ENCODE measurements at regions not wholly inside any gene's neighbourhood (a gene's known extent, or its start where the extent isn't known, plus 50 kb on each side); places are given as distances from the start of the nearest gene placed in this dataset.

GRCh38 chr18:68623342-68623741 is 91.6 kb downstream of the TMX3 start:
- Histone ChIP-seq H3K36me3 (ENCODE audit: control insufficient read depth, insufficient read depth, low read length) (no peaks in the 10 kb centered on the region), H3K4me3 (ENCODE audit: extremely low read depth, insufficient read depth, low read length, poor library complexity, severe bottlenecking) (no peak overlapping the region), H3K9me3 (ENCODE audit: control insufficient read depth, low read length) (no peaks in the 10 kb centered on the region), H3K4me1 (ENCODE audit: control insufficient read depth, insufficient read depth, low read length, poor library complexity, severe bottlenecking) (no peaks in the 10 kb centered on the region), H3K27ac (ENCODE audit: low read depth, low read length, severe bottlenecking) (no peak overlapping the region)
- WGBS, 2 experiments (ENCODE audit: insufficient coverage in 2 of 2), result 8% methylated on average over 1 of the region's 3 CpGs; no CpG with 5 or more reads in 1 of the 2 experiments

DNA sequence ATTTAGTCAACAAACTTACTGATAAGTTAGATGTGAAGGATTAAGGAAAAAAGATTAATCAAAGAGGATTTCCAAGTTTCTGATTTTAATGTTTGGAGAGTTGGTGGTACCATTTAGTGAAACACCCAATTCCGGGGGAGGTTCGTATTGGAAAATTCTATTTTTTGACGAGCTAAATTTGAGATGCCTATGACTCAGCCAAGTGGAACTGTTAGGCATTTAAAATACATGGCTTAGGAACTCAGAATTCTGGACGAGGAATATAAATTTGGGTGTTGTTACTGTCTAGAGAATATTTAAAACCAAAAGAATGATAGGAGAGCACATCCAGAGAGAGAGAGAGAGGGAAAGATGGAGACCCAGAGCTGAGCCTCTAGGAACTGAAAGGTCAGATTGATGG is 103.6 kb downstream of the TMX3 start:
- WGBS, 2 experiments (ENCODE audit: insufficient coverage in 2 of 2), result 90 to 95% methylated on average over 4 of the region's 4 CpGs
- Histone ChIP-seq H3K27ac (ENCODE audit: low read depth, low read length, severe bottlenecking) (no peak overlapping the region), H3K4me3 (ENCODE audit: extremely low read depth, insufficient read depth, low read length, poor library complexity, severe bottlenecking) (no peak overlapping the region), H3K36me3 (ENCODE audit: control insufficient read depth, insufficient read depth, low read length) (no peaks in the 10 kb centered on the region), H3K4me1 (ENCODE audit: control insufficient read depth, insufficient read depth, low read length, poor library complexity, severe bottlenecking) (no peaks in the 10 kb centered on the region), H3K9me3 (ENCODE audit: control insufficient read depth, low read length) (no peaks in the 10 kb centered on the region)

DNA sequence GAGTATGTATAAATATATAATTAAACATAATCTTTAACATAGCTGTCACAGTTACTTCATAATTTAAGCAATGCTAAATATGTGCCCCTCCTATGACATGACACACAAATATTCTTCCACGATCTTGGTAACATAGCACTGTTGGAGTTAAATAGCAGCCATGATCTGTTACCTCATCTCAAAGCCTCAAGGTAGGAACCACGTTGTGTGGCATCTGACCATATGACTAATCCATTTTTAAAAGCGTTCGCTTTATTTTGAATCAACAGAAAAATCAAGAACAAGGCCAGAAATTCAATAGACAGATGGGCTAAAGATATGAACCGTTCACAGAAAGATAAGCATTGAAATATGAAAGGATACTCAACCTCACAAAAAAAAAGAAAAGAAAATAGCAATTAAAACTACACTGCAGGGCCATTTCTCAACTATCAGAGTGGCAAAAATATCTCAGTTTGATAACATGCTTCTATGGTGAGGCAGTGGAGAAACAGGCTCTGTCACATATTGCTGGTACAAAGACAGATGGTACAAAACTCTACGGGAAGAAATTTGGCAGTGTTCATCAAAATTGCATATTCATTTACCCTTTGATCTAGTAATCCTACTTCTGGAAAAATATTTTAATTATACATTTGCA is 105.9 kb downstream of the TMX3 start:
- Histone ChIP-seq H3K9me3 (ENCODE audit: control insufficient read depth, low read length) (no peaks in the 10 kb centered on the region), H3K27ac (ENCODE audit: low read depth, low read length, severe bottlenecking) (no peak overlapping the region), H3K4me3 (ENCODE audit: extremely low read depth, insufficient read depth, low read length, poor library complexity, severe bottlenecking) (no peak overlapping the region), H3K36me3 (ENCODE audit: control insufficient read depth, insufficient read depth, low read length) (no peaks in the 10 kb centered on the region), H3K4me1 (ENCODE audit: control insufficient read depth, insufficient read depth, low read length, poor library complexity, severe bottlenecking) (no peaks in the 10 kb centered on the region)
- WGBS, 2 experiments (ENCODE audit: insufficient coverage in 2 of 2), result 98 to 100% methylated on average over 1 to 4 of the region's 6 CpGs

DNA sequence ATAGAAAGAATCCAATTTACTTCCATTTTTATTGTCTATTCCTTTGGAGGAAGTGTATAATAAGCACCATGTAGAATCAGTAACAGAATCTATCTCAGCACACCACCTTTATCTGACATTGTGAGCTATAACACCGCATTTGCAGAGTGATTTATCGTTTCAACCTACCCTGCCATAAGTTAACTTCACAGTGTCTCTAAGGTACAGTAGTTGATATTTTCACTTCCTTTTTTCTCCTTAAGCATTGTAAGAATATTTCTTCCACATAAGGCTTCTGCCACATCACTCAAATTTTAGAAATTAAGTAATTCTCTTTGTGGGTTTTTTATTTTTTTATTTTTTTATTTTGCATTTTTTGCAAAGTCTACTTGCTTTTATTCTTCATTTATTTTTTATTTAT is 107.1 kb downstream of the TMX3 start:
- H3K27ac ChIP-seq (ENCODE audit: low read depth, low read length, severe bottlenecking), result no peak overlapping the region
- H3K36me3 ChIP-seq (ENCODE audit: control insufficient read depth, insufficient read depth, low read length), result no peaks in the 10 kb centered on the region
- no CpG with 5 or more reads among the region's 2 CpGs for WGBS, 2 experiments (ENCODE audit: insufficient coverage in 2 of 2)

GRCh38 chr18:68604256-68604655 is 110.7 kb downstream of the TMX3 start:
- Histone ChIP-seq H3K36me3 (ENCODE audit: control insufficient read depth, insufficient read depth, low read length) (no peaks in the 10 kb centered on the region), H3K4me1 (ENCODE audit: control insufficient read depth, insufficient read depth, low read length, poor library complexity, severe bottlenecking) (no peaks in the 10 kb centered on the region), H3K4me3 (ENCODE audit: extremely low read depth, insufficient read depth, low read length, poor library complexity, severe bottlenecking) (no peak overlapping the region), H3K27ac (ENCODE audit: low read depth, low read length, severe bottlenecking) (no peak overlapping the region), H3K9me3 (ENCODE audit: control insufficient read depth, low read length) (no peaks in the 10 kb centered on the region)
- WGBS, 2 experiments (ENCODE audit: insufficient coverage in 2 of 2), result 79% methylated on average over 1 of the region's 1 CpG; no CpG with 5 or more reads in 1 of the 2 experiments

More for the DNA sequence above, 107.1 kb downstream of the TMX3 start:
- H3K4me3 ChIP-seq (ENCODE audit: extremely low read depth, insufficient read depth, low read length, poor library complexity, severe bottlenecking), result no peak overlapping the region
- no peaks in the 10 kb centered on the region for H3K9me3 ChIP-seq (ENCODE audit: control insufficient read depth, low read length)
- no peaks in the 10 kb centered on the region for H3K4me1 ChIP-seq (ENCODE audit: control insufficient read depth, insufficient read depth, low read length, poor library complexity, severe bottlenecking)

GRCh38 chr18:68596016-68596415 is 118.9 kb downstream of the TMX3 start:
- no peaks in the 10 kb centered on the region for H3K4me1 ChIP-seq (ENCODE audit: control insufficient read depth, insufficient read depth, low read length, poor library complexity, severe bottlenecking)
- H3K9me3 ChIP-seq (ENCODE audit: control insufficient read depth, low read length), result no peaks in the 10 kb centered on the region
- H3K27ac ChIP-seq (ENCODE audit: low read depth, low read length, severe bottlenecking), result no peak overlapping the region
- no peaks in the 10 kb centered on the region for H3K36me3 ChIP-seq (ENCODE audit: control insufficient read depth, insufficient read depth, low read length)
- H3K4me3 ChIP-seq (ENCODE audit: extremely low read depth, insufficient read depth, low read length, poor library complexity, severe bottlenecking), result no peak overlapping the region
- no CpG with 5 or more reads among the region's 2 CpGs for WGBS, 2 experiments (ENCODE audit: insufficient coverage in 2 of 2)

DNA sequence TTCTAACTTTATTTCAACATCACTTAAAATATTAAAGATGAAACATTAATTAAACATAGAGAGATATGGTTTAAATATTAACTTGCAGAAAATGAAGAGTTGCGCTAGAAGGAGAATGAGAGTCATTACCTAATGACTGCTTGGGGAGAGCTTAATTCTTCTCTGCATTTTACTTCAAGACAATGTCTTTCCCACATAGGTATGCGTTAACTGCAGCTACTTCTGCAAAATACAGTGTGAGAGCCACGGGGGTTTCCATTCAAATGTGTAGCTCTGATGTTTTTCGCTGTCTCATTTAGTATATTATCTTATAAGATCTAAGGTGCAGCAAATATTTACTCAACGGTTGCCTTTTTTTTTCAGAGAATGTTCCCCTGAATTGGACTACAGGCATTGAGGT is 126.7 kb downstream of the TMX3 start:
- Histone ChIP-seq H3K4me1 (ENCODE audit: control insufficient read depth, insufficient read depth, low read length, poor library complexity, severe bottlenecking) (no peaks in the 10 kb centered on the region), H3K4me3 (ENCODE audit: extremely low read depth, insufficient read depth, low read length, poor library complexity, severe bottlenecking) (no peak overlapping the region), H3K9me3 (ENCODE audit: control insufficient read depth, low read length) (no peaks in the 10 kb centered on the region), H3K27ac (ENCODE audit: low read depth, low read length, severe bottlenecking) (no peak overlapping the region), H3K36me3 (ENCODE audit: control insufficient read depth, insufficient read depth, low read length) (no peaks in the 10 kb centered on the region)
- 80% methylated on average over 1 of the region's 5 CpGs; no CpG with 5 or more reads in 1 of the 2 experiments for WGBS, 2 experiments (ENCODE audit: insufficient coverage in 2 of 2)

GRCh38 chr18:68583685-68584084 is 131.2 kb downstream of the TMX3 start:
- Histone ChIP-seq H3K4me1 (ENCODE audit: control insufficient read depth, insufficient read depth, low read length, poor library complexity, severe bottlenecking) (no peaks in the 10 kb centered on the region), H3K4me3 (ENCODE audit: extremely low read depth, insufficient read depth, low read length, poor library complexity, severe bottlenecking) (no peak overlapping the region), H3K9me3 (ENCODE audit: control insufficient read depth, low read length) (no peaks in the 10 kb centered on the region), H3K36me3 (ENCODE audit: control insufficient read depth, insufficient read depth, low read length) (no peaks in the 10 kb centered on the region), H3K27ac (ENCODE audit: low read depth, low read length, severe bottlenecking) (no peak overlapping the region)
- 91% methylated on average over 1 of the region's 1 CpG; no CpG with 5 or more reads in 1 of the 2 experiments for WGBS, 2 experiments (ENCODE audit: insufficient coverage in 2 of 2)

- no peaks in the 10 kb centered on the region for H3K4me1 ChIP-seq (ENCODE audit: control insufficient read depth, insufficient read depth, low read length, poor library complexity, severe bottlenecking)
- no peaks in the 10 kb centered on the region for H3K36me3 ChIP-seq (ENCODE audit: control insufficient read depth, insufficient read depth, low read length)
- no peaks in the 10 kb centered on the region for H3K9me3 ChIP-seq (ENCODE audit: control insufficient read depth, low read length)
- H3K4me3 ChIP-seq (ENCODE audit: extremely low read depth, insufficient read depth, low read length, poor library complexity, severe bottlenecking), result no peak overlapping the region
- WGBS, 2 experiments (ENCODE audit: insufficient coverage in 2 of 2), result 83 to 92% methylated on average over 1 to 2 of the region's 5 CpGs
- no peak overlapping the region for H3K27ac ChIP-seq (ENCODE audit: low read depth, low read length, severe bottlenecking)
Observed at GRCh38 chr18:68574311-68574710, 140.6 kb downstream of the TMX3 start.

DNA sequence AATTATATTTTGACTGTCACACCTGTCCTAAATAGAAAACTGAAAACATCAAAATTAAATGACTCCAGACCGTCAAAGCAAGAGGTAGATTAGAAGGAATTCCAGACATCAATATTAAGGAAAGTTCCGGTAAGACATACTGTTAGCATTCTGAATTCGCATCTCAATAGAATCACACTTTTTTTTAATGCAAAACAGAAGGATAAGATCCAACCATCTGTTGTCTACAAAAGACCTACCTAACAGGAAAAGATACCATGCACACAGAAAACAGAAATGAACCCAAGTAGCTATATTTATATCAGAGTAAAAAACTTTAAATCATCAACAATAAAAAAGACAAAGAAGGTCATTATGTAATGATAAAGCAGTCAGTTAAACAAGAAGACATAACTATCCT is 145.0 kb downstream of the TMX3 start:
- Histone ChIP-seq H3K4me3 (ENCODE audit: extremely low read depth, insufficient read depth, low read length, poor library complexity, severe bottlenecking) (no peak overlapping the region), H3K4me1 (ENCODE audit: control insufficient read depth, insufficient read depth, low read length, poor library complexity, severe bottlenecking) (no peaks in the 10 kb centered on the region), H3K9me3 (ENCODE audit: control insufficient read depth, low read length) (no peaks in the 10 kb centered on the region), H3K36me3 (ENCODE audit: control insufficient read depth, insufficient read depth, low read length) (no peaks in the 10 kb centered on the region), H3K27ac (ENCODE audit: low read depth, low read length, severe bottlenecking) (no peak overlapping the region)
- 100% methylated on average over 3 of the region's 3 CpGs; no CpG with 5 or more reads in 1 of the 2 experiments for WGBS, 2 experiments (ENCODE audit: insufficient coverage in 2 of 2)

DNA sequence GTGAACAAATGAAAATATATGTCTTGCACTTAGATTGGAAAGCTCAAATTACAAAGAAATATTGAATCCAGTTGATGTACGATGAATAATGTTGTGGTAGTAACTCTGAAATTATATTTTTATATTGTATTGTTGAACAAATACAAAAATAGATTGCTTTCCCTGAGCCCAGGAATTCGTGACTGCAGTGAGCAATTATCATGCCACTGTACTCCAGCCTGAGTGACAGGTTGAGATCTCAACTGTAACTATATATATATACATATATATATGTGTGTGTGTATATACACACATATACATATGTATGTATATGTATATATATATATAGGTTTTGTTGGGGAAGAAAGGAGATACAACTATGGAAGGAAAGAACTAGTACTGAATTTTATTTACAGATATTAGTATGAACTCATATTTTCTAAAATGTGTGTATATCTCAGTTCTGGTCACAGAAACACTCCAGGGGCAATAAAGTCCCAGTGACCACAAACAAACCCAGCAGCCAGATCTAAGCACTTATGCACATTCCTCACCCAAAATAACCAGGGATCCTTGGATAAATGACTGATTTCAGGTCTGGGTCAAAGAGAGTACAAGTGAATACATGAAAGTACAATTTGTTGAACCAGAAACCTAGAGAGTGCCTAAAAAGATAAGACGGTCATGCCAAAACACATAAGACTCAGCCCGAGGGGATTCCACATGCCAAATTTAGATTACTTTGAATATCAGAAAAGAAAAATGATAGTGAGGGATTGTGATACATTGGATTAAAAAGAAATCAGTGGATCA is 146.3 kb downstream of the TMX3 start:
- Histone ChIP-seq H3K9me3 (ENCODE audit: control insufficient read depth, low read length) (no peaks in the 10 kb centered on the region), H3K27ac (ENCODE audit: low read depth, low read length, severe bottlenecking) (no peak overlapping the region), H3K36me3 (ENCODE audit: control insufficient read depth, insufficient read depth, low read length) (no peaks in the 10 kb centered on the region), H3K4me1 (ENCODE audit: control insufficient read depth, insufficient read depth, low read length, poor library complexity, severe bottlenecking) (no peaks in the 10 kb centered on the region), H3K4me3 (ENCODE audit: extremely low read depth, insufficient read depth, low read length, poor library complexity, severe bottlenecking) (no peak overlapping the region)
- WGBS, 2 experiments (ENCODE audit: insufficient coverage in 2 of 2), result 93 to 100% methylated on average over 2 of the region's 4 CpGs
